Mucosa of descending colon (tissue), 3 donors: ENCODE measurements at regions not wholly inside any gene's neighbourhood (a gene's known extent, or its start where the extent isn't known, plus 50 kb on each side); places are given as distances from the start of the nearest gene placed in this dataset.

Source experiments
- ATAC-seq: fragments of 200-7000 bp; cut with Tn5 transposase; one replicate; pipeline ENCODE4 v1.9.1; 2020; ENCODE audit warnings: mild to moderate bottlenecking, moderate library complexity
- DNase-seq, 3 donors: peaks; one replicate each; pipeline ENCODE4 v3.0.0-alpha.2; 2020
- H3K36me3 ChIP-seq: fragments of 200-600 bp; one replicate; pipeline ENCODE4 v1.8.0; 2021; ENCODE audit warnings: low read depth, mild to moderate bottlenecking
- H3K4me1 ChIP-seq: fragments of 200-600 bp; one replicate; pipeline ENCODE4 v1.8.0; 2021; ENCODE audit warnings: low read depth, mild to moderate bottlenecking
- H3K4me3 ChIP-seq: fragments of 200-600 bp; one replicate; pipeline ENCODE4 v1.8.0; 2021; ENCODE audit warnings: mild to moderate bottlenecking
- H3K9me3 ChIP-seq: fragments of 200-600 bp; one replicate; pipeline ENCODE4 v1.8.0; 2021; ENCODE audit warnings: mild to moderate bottlenecking
- CTCF ChIP-seq: fragments of 200-600 bp; IDR thresholded peaks from one replicate; pipeline ENCODE4 v1.8.0; 2022; ENCODE audit warnings: antibody characterized with exemption, mild to moderate bottlenecking
- intact Hi-C, 2 donors: fragments of 100-400 bp; cut with DNase I in 1 of 2; cut with micrococcal nuclease in 1 of 2; formaldehyde crosslinking; loops; one replicate each; pipeline versions ENCODE4 v1.11.0 to v1.11.1; 2022; cut with DNase I, micrococcal nuclease
- donor health status: DM: no; HTN: no; CAD: no; lungs with moderate emphysema.
- donor health status: DM: no; HTN: no; CAD: no.
- donor health status: DM: no; HTN: yes; CAD: no.

- Histone ChIP-seq H3K4me1 (no peaks in the 10 kb centered on the region), H3K9me3 (no peaks in the 10 kb centered on the region), H3K36me3 (no peaks in the 10 kb centered on the region), H3K4me3 (no peak overlapping the region)
- DNase-seq (no peak), ATAC-seq (no peak)
- no peak for TF ChIP-seq CTCF
- intact Hi-C loops = no loop called here
These were observed 300.0 kb upstream of the VLDLR start for GRCh38 chr9:2321523-2322148.

GRCh38 chr9:2324742-2325141, 296.8 kb upstream of the VLDLR start:
- DNase-seq (no peak), ATAC-seq (no peak)
- Histone ChIP-seq H3K9me3 (no peaks in the 10 kb centered on the region), H3K36me3 (no peaks in the 10 kb centered on the region), H3K4me3 (no peak overlapping the region), H3K4me1 (no peaks in the 10 kb centered on the region)
- no peak for TF ChIP-seq CTCF
- intact Hi-C loops = no loop called here

- no peak for DNase-seq
- Histone ChIP-seq H3K36me3 (no peaks in the 10 kb centered on the region), H3K4me3 (no peak overlapping the region), H3K4me1 (no peaks in the 10 kb centered on the region), H3K9me3 (no peaks in the 10 kb centered on the region)
- intact Hi-C loops = no loop called here
- TF ChIP-seq CTCF = no peak
- no peak for ATAC-seq
These were observed 288.9 kb upstream of the VLDLR start for GRCh38 chr9:2332663-2333062.

- TF ChIP-seq CTCF = no peak
- no peaks in the 10 kb centered on the region for H3K36me3 ChIP-seq
- no peaks in the 10 kb centered on the region for H3K4me1 ChIP-seq
- ATAC-seq = no peak
- no peak for DNase-seq
- H3K9me3 ChIP-seq = no peaks in the 10 kb centered on the region
- H3K4me3 ChIP-seq = no peak overlapping the region
- intact Hi-C loops = no loop called here
These were observed 286.3 kb upstream of the VLDLR start for GRCh38 chr9:2335260-2335659.

- intact Hi-C loops = no loop called here
- H3K9me3 ChIP-seq = no peaks in the 10 kb centered on the region
- H3K36me3 ChIP-seq = no peaks in the 10 kb centered on the region
- ATAC-seq (no peak), DNase-seq (peak in 1 of 3 donors; percentile 21)
- TF ChIP-seq CTCF = no peak
- no peak overlapping the region for H3K4me3 ChIP-seq
- no peaks in the 10 kb centered on the region for H3K4me1 ChIP-seq
These were observed 285.5 kb upstream of the VLDLR start for GRCh38 chr9:2336055-2336454.

GRCh38 chr9:2337131-2337530, 284.5 kb upstream of the VLDLR start:
- ATAC-seq = no peak
- intact Hi-C loops = no loop called here

More at GRCh38 chr9:2337131-2337530, 284.5 kb upstream of the VLDLR start:
- no peak for DNase-seq
- no peak for TF ChIP-seq CTCF
- no peaks in the 10 kb centered on the region for H3K9me3 ChIP-seq
- H3K4me3 ChIP-seq = no peak overlapping the region
- no peaks in the 10 kb centered on the region for H3K36me3 ChIP-seq
- no peaks in the 10 kb centered on the region for H3K4me1 ChIP-seq
